ENCODE measurements at regions not wholly inside any gene's neighbourhood (a gene's known extent, or its start where the extent isn't known, plus 50 kb on each side); places are given as distances from the start of the nearest gene placed in this dataset.

DNA sequence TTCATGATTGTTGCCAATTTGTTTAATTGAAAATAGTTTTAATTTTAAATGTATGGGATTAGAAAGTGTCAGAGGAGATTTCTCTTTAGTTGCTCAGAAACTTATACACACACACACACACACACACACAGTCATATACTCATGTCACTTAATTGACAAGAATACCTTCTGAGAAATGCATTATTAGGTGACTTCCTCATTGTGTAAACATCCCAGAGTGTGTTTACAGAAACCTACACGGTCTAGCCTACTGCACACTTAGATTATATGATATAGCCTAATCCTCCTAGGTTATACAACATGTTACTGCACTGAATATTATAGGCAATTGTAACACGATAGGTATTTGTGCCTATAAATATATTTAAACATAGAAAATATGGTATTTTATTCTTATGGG lies 1327.4 kb downstream of the FSTL5 start:
- no peaks in the 10 kb centered on the region for H3K36me3 ChIP-seq (ENCODE audit: low read depth)
- no peak for DNase-seq
- no peak overlapping the region for H3K4me3 ChIP-seq
- no peaks in the 10 kb centered on the region for H3K4me1 ChIP-seq (ENCODE audit: low read depth)
- H3K9me3 ChIP-seq, result no peaks in the 10 kb centered on the region
- no peak for TF ChIP-seq CTCF (IDR thresholded peaks at IDR 0.05)
- ATAC-seq, result no peak
- intact Hi-C loops (cut with DNase I, micrococcal nuclease), result no loop called here

- Histone ChIP-seq H3K4me1 (ENCODE audit: low read depth) (no peaks in the 10 kb centered on the region), H3K36me3 (ENCODE audit: low read depth) (no peaks in the 10 kb centered on the region), H3K4me3 (no peak overlapping the region), H3K9me3 (no peaks in the 10 kb centered on the region)
- ATAC-seq (no peak), DNase-seq (no peak)
- no peak for TF ChIP-seq CTCF (IDR thresholded peaks at IDR 0.05)
- intact Hi-C loops (cut with DNase I, micrococcal nuclease), result no loop called here
Observed at GRCh38 chr4:160846121-160846520, 1317.7 kb downstream of the FSTL5 start.

- intact Hi-C loops (cut with DNase I, micrococcal nuclease), result no loop called here
- H3K4me3 ChIP-seq, result no peak overlapping the region
- no peaks in the 10 kb centered on the region for H3K36me3 ChIP-seq (ENCODE audit: low read depth)
- ATAC-seq (no peak), DNase-seq (no peak)
- TF ChIP-seq CTCF (IDR thresholded peaks at IDR 0.05), result no peak
- no peaks in the 10 kb centered on the region for H3K4me1 ChIP-seq (ENCODE audit: low read depth)
- no peaks in the 10 kb centered on the region for H3K9me3 ChIP-seq
Observed at GRCh38 chr4:160847228-160847627, 1316.6 kb downstream of the FSTL5 start.

GRCh38 chr4:160848489-160848888 lies 1315.3 kb downstream of the FSTL5 start:
- intact Hi-C loops (cut with DNase I, micrococcal nuclease), result no loop called here
- H3K36me3 ChIP-seq (ENCODE audit: low read depth), result no peaks in the 10 kb centered on the region
- ATAC-seq (no peak), DNase-seq (no peak)
- no peak overlapping the region for H3K4me3 ChIP-seq
- no peaks in the 10 kb centered on the region for H3K4me1 ChIP-seq (ENCODE audit: low read depth)
- H3K9me3 ChIP-seq, result no peaks in the 10 kb centered on the region
- TF ChIP-seq CTCF (IDR thresholded peaks at IDR 0.05), result no peak

DNA sequence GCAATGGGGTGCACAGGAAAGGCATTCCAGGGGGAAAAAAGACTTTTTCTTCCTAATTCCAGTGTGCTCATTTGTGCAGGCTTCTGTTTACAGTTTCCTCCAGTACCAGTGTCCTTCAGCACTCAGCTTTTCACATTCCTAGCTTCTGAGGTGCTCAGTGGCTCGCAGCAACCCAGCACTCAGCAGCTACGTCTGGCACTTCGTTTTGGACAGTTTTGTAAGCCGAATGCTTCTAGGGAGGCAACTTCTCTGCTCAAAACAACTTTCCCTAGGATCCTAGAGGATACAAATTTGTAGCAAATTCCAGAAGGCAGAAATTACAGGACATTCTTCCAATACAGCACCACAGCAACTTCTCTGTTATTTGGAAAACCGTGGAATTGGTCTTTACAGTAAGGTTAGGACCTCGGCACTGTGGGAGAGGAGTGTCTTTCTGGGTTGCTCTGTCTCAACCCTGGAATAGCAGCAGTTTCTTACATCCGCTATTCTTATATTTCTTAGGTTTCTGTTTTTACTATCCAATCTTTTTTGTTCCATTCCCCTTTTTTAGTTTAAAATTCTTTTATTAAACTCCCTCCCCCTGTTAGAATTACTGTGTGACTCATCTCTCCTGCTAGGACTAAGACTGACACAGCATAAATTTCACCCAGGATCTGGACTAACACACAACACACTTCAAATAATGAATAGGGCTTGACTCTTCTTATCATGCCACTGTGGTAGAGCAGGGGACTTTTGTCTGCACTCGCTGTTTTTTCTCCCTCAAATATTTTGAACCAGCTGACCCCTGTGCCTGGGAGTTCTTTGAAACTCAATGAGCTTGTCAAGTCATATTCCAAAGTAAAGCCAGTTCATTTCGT lies 1314.7 kb downstream of the FSTL5 start:
- no peak for TF ChIP-seq CTCF (IDR thresholded peaks at IDR 0.05)
- intact Hi-C loops (cut with DNase I, micrococcal nuclease), result no loop called here
- Histone ChIP-seq H3K4me1 (ENCODE audit: low read depth) (no peaks in the 10 kb centered on the region), H3K4me3 (no peak overlapping the region), H3K9me3 (no peaks in the 10 kb centered on the region), H3K36me3 (ENCODE audit: low read depth) (no peaks in the 10 kb centered on the region)
- ATAC-seq, result no peak
- DNase-seq, result no peak

Measured in mucosa of descending colon (tissue), 3 donors.